ENCODE measurements at regions not wholly inside any gene's neighbourhood (a gene's known extent, or its start where the extent isn't known, plus 50 kb on each side); places are given as distances from the start of the nearest gene placed in this dataset.
"Not testable (repeated sequence)": the region's sequence is repeated elsewhere in the genome, so short reads cannot be mapped to it uniquely, and the experiment has no call there.

- no peak overlapping the region for H3K18ac ChIP-seq (ENCODE audit: low read length)
Observed at GRCh38 chr5:135147294-135148090, 113.5 kb upstream of the PITX1 start.

GRCh38 chr5:135145985-135146384, 112.0 kb upstream of the PITX1 start:
- WGBS, 2 donors (ENCODE audit: extremely low coverage in 2 of 2, insufficient read length in 2 of 2, insufficient replicate concordance in 1 of 2), result no CpG with 5 or more reads among the region's 2 CpGs
- no peak overlapping the region for H2BK15ac ChIP-seq (ENCODE audit: low read length)

More at GRCh38 chr5:135147294-135148090, 113.5 kb upstream of the PITX1 start:
- H3K79me1 ChIP-seq (ENCODE audit: low read depth, low read length), result no peaks in the 10 kb centered on the region
- H2BK120ac ChIP-seq (ENCODE audit: low read depth, low read length), result no peak overlapping the region
- H3K4me1 ChIP-seq (ENCODE audit: control insufficient read depth in 2 of 2, insufficient read depth in 1 of 2, low read depth in 1 of 2, low read length in 2 of 2), result peaks cover 0 to 16% of the 10 kb centered on the region in 2 donors
- H2BK15ac ChIP-seq (ENCODE audit: low read length), result no peak overlapping the region
- DNase-seq (ENCODE audit: low spot score), result no peak
- H3K4ac ChIP-seq (ENCODE audit: low read length), result no peak overlapping the region
- no peak overlapping the region for H2BK12ac ChIP-seq (ENCODE audit: low read length)
- no peak overlapping the region for H3K9ac ChIP-seq (ENCODE audit: low read depth, low read length, poor library complexity)
- H2AFZ ChIP-seq (ENCODE audit: low read length), result no peak overlapping the region
- no peak overlapping the region for H3K23ac ChIP-seq (ENCODE audit: low read depth, low read length, poor library complexity)
- H3K14ac ChIP-seq (ENCODE audit: low read length), result no peak overlapping the region
- H3K4me2 ChIP-seq (ENCODE audit: insufficient read depth, low read length, poor library complexity, severe bottlenecking), result no peak overlapping the region
- H4K8ac ChIP-seq (ENCODE audit: low read depth, low read length), result no peak overlapping the region
- peaks cover 0 to 3% of the 10 kb centered on the region in 2 donors for H3K9me3 ChIP-seq (replicated peaks in 1 of 2; ENCODE audit: control insufficient read depth in 2 of 2, insufficient read depth in 1 of 2, low read depth in 1 of 2, low read length in 2 of 2)
- H3K4me3 ChIP-seq (ENCODE audit: low read length in 2 of 2), result no peak overlapping the region
- H2AK5ac ChIP-seq (ENCODE audit: low read depth, low read length), result no peak overlapping the region
- no peak overlapping the region for H4K91ac ChIP-seq (ENCODE audit: low read depth, low read length, poor library complexity)
- WGBS, 2 donors (ENCODE audit: extremely low coverage in 2 of 2, insufficient read length in 2 of 2, insufficient replicate concordance in 1 of 2), result no CpG with 5 or more reads among the region's 10 CpGs
- peaks cover 0 to 3% (median 0%) of the 10 kb centered on the region in 3 experiments for H3K27me3 ChIP-seq (ENCODE audit: control insufficient read depth in 3 of 3, insufficient read depth in 3 of 3, low read depth in 1 of 3, low read length in 3 of 3)
- H3K36me3 ChIP-seq (replicated peaks in 1 of 2; ENCODE audit: control insufficient read depth in 2 of 2, insufficient read depth in 2 of 2, low read length in 2 of 2), result no peaks in the 10 kb centered on the region
- H2BK5ac ChIP-seq (ENCODE audit: low read length), result no peak overlapping the region
- no peak overlapping the region for H3K27ac ChIP-seq (replicated peaks; ENCODE audit: low read length)

GRCh38 chr5:135143682-135144081, 109.7 kb upstream of the PITX1 start:
- not testable (repeated sequence) for H2BK12ac ChIP-seq (ENCODE audit: low read length); H3K9ac ChIP-seq (ENCODE audit: low read depth, low read length, poor library complexity); H2AFZ ChIP-seq (ENCODE audit: low read length); H3K23ac ChIP-seq (ENCODE audit: low read depth, low read length, poor library complexity); H2BK15ac ChIP-seq (ENCODE audit: low read length); H2BK5ac ChIP-seq (ENCODE audit: low read length); H3K27me3 ChIP-seq (ENCODE audit: control insufficient read depth in 3 of 3, insufficient read depth in 3 of 3, low read depth in 1 of 3, low read length in 3 of 3); H3K4me1 ChIP-seq (ENCODE audit: control insufficient read depth in 2 of 2, insufficient read depth in 1 of 2, low read depth in 1 of 2, low read length in 2 of 2); H3K36me3 ChIP-seq (replicated peaks in 1 of 2; ENCODE audit: control insufficient read depth in 2 of 2, insufficient read depth in 2 of 2, low read length in 2 of 2); H3K4me2 ChIP-seq (ENCODE audit: insufficient read depth, low read length, poor library complexity, severe bottlenecking); H3K4ac ChIP-seq (ENCODE audit: low read length); H3K79me1 ChIP-seq (ENCODE audit: low read depth, low read length); H4K8ac ChIP-seq (ENCODE audit: low read depth, low read length); H3K4me3 ChIP-seq (ENCODE audit: low read length in 2 of 2); H2AK5ac ChIP-seq (ENCODE audit: low read depth, low read length); H4K91ac ChIP-seq (ENCODE audit: low read depth, low read length, poor library complexity); H3K9me3 ChIP-seq (replicated peaks in 1 of 2; ENCODE audit: control insufficient read depth in 2 of 2, insufficient read depth in 1 of 2, low read depth in 1 of 2, low read length in 2 of 2); H3K14ac ChIP-seq (ENCODE audit: low read length); H3K27ac ChIP-seq (replicated peaks; ENCODE audit: low read length); H2BK120ac ChIP-seq (ENCODE audit: low read depth, low read length); H3K18ac ChIP-seq (ENCODE audit: low read length); DNase-seq (ENCODE audit: low spot score)
- WGBS, 2 donors (ENCODE audit: extremely low coverage in 2 of 2, insufficient read length in 2 of 2, insufficient replicate concordance in 1 of 2), result no CpG with 5 or more reads among the region's 4 CpGs

More at GRCh38 chr5:135145985-135146384, 112.0 kb upstream of the PITX1 start:
- Histone ChIP-seq H3K36me3 (replicated peaks in 1 of 2; ENCODE audit: control insufficient read depth in 2 of 2, insufficient read depth in 2 of 2, low read length in 2 of 2) (no peaks in the 10 kb centered on the region), H3K14ac (ENCODE audit: low read length) (no peak overlapping the region), H2BK120ac (ENCODE audit: low read depth, low read length) (no peak overlapping the region), H4K8ac (ENCODE audit: low read depth, low read length) (no peak overlapping the region), H2BK12ac (ENCODE audit: low read length) (no peak overlapping the region), H3K4me1 (ENCODE audit: control insufficient read depth in 2 of 2, insufficient read depth in 1 of 2, low read depth in 1 of 2, low read length in 2 of 2) (peaks cover 0 to 15% of the 10 kb centered on the region in 2 donors), H2AK5ac (ENCODE audit: low read depth, low read length) (no peak overlapping the region), H4K91ac (ENCODE audit: low read depth, low read length, poor library complexity) (no peak overlapping the region), H3K9ac (ENCODE audit: low read depth, low read length, poor library complexity) (no peak overlapping the region), H2AFZ (ENCODE audit: low read length) (no peak overlapping the region), H2BK5ac (ENCODE audit: low read length) (no peak overlapping the region), H3K18ac (ENCODE audit: low read length) (no peak overlapping the region), H3K4ac (ENCODE audit: low read length) (no peak overlapping the region), H3K27me3 (ENCODE audit: control insufficient read depth in 3 of 3, insufficient read depth in 3 of 3, low read depth in 1 of 3, low read length in 3 of 3) (peaks cover 0 to 1% (median 0%) of the 10 kb centered on the region in 3 experiments), H3K4me2 (ENCODE audit: insufficient read depth, low read length, poor library complexity, severe bottlenecking) (no peak overlapping the region), H3K79me1 (ENCODE audit: low read depth, low read length) (no peaks in the 10 kb centered on the region), H3K4me3 (ENCODE audit: low read length in 2 of 2) (no peak overlapping the region), H3K23ac (ENCODE audit: low read depth, low read length, poor library complexity) (no peak overlapping the region), H3K9me3 (replicated peaks in 1 of 2; ENCODE audit: control insufficient read depth in 2 of 2, insufficient read depth in 1 of 2, low read depth in 1 of 2, low read length in 2 of 2) (peaks cover 0 to 3% of the 10 kb centered on the region in 2 donors), H3K27ac (replicated peaks; ENCODE audit: low read length) (no peak overlapping the region)
- DNase-seq (ENCODE audit: low spot score), result no peak

DNA sequence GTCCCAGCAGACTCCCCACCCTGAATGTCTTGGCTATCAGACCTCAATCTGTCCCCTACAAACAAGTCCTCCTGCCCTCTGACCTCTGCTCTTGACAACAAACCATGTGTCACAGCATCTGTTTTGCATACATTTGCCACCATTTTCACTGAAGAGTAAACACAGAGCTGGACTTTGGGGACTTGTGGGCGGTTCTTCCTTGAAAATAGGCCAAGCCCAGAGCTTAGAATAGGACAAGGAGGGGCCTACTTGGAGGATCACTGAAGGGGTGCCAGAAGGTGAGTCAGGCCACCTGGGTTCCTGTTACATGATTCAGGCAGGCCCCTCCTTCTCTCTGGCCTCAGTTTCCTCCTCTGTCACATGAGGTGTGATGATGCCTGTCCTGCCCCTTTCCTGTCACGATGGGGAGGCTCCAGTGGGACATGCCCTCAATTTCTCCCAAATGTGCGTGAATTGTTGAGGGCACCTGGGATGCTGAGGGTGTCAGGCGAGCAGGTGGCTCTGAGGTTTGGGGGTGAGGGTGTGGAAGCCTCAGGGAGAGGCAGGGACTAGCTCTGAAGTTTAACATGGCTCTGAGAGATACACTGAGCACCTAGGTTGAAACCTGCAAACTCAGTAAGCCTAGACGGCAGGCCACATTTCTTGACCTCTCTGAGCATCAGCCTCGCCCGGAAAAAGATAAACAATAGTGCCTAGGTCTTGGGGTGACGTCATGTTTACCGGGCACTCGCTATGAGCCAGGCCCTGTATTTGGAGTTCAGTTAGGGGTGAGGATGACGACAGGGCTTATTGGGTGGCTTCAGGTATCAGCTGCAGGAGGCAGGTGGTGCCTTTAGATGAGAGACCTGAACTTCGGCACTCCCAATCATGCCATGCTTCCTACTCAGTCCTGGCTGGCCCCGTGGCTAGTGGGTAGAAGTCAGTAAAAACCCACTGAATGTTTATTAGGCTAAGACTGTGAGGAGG, 107.6 kb upstream of the PITX1 start:
- Histone ChIP-seq H3K4me2 (ENCODE audit: insufficient read depth, low read length, poor library complexity, severe bottlenecking) (no peak overlapping the region), H3K36me3 (replicated peaks in 1 of 2; ENCODE audit: control insufficient read depth in 2 of 2, insufficient read depth in 2 of 2, low read length in 2 of 2) (no peaks in the 10 kb centered on the region), H2BK120ac (ENCODE audit: low read depth, low read length) (no peak overlapping the region), H3K9ac (ENCODE audit: low read depth, low read length, poor library complexity) (no peak overlapping the region), H2BK12ac (ENCODE audit: low read length) (no peak overlapping the region), H4K91ac (ENCODE audit: low read depth, low read length, poor library complexity) (no peak overlapping the region), H3K9me3 (replicated peaks in 1 of 2; ENCODE audit: control insufficient read depth in 2 of 2, insufficient read depth in 1 of 2, low read depth in 1 of 2, low read length in 2 of 2) (no peaks in the 10 kb centered on the region), H3K23ac (ENCODE audit: low read depth, low read length, poor library complexity) (no peak overlapping the region), H3K27ac (replicated peaks; ENCODE audit: low read length) (no peak overlapping the region), H2AK5ac (ENCODE audit: low read depth, low read length) (peak overlapping the region; percentile 43), H4K8ac (ENCODE audit: low read depth, low read length) (no peak overlapping the region), H3K4me1 (ENCODE audit: control insufficient read depth in 2 of 2, insufficient read depth in 1 of 2, low read depth in 1 of 2, low read length in 2 of 2) (no peaks in the 10 kb centered on the region), H3K4ac (ENCODE audit: low read length) (no peak overlapping the region), H3K4me3 (ENCODE audit: low read length in 2 of 2) (no peak overlapping the region), H2BK5ac (ENCODE audit: low read length) (no peak overlapping the region), H3K14ac (ENCODE audit: low read length) (no peak overlapping the region), H2AFZ (ENCODE audit: low read length) (no peak overlapping the region), H3K79me1 (ENCODE audit: low read depth, low read length) (no peaks in the 10 kb centered on the region), H2BK15ac (ENCODE audit: low read length) (no peak overlapping the region), H3K27me3 (ENCODE audit: control insufficient read depth in 3 of 3, insufficient read depth in 3 of 3, low read depth in 1 of 3, low read length in 3 of 3) (no peaks in the 10 kb centered on the region), H3K18ac (ENCODE audit: low read length) (peak overlapping the region; percentile 48)
- no CpG with 5 or more reads among the region's 13 CpGs for WGBS, 2 donors (ENCODE audit: extremely low coverage in 2 of 2, insufficient read length in 2 of 2, insufficient replicate concordance in 1 of 2)
- DNase-seq (ENCODE audit: low spot score), result no peak

Data from neuronal stem cell (in vitro differentiated cells).